Stomach (tissue), 4 donors: ENCODE measurements at regions not wholly inside any gene's neighbourhood (a gene's known extent, or its start where the extent isn't known, plus 50 kb on each side); places are given as distances from the start of the nearest gene placed in this dataset.

Source experiments
- CTCF ChIP-seq, 7 experiments: fragments of 450-650 bp in 4 of 7; fragments of 200-600 bp in 3 of 7; sonication (generic) in 3 of 7; IDR thresholded peaks; one replicate each; pipeline ENCODE4 v1.5.1; 2016 to 2019; ENCODE audit warnings: antibody characterized with exemption in 7 of 7, control low read depth in 2 of 7, mild to moderate bottlenecking in 1 of 7
- EP300 ChIP-seq: sonication (generic); formaldehyde crosslinking; IDR thresholded peaks from one replicate; pipeline ENCODE4 v1.6.1; 2017; ENCODE audit warnings: antibody characterized with exemption
- POLR2A ChIP-seq, 4 donors: fragments of 450-650 bp; IDR thresholded peaks; one replicate each; pipeline ENCODE4 v1.6.1; 2016; ENCODE audit warnings: antibody characterized with exemption in 4 of 4, control low read depth in 2 of 4, mild to moderate bottlenecking in 1 of 4, moderate library complexity in 1 of 4
- POLR2AphosphoS5 ChIP-seq, 3 donors: sonication (generic); formaldehyde crosslinking; IDR thresholded peaks; one replicate each; pipeline ENCODE4 v1.6.1; 2016; ENCODE audit warnings: antibody characterized with exemption in 3 of 3

DNA sequence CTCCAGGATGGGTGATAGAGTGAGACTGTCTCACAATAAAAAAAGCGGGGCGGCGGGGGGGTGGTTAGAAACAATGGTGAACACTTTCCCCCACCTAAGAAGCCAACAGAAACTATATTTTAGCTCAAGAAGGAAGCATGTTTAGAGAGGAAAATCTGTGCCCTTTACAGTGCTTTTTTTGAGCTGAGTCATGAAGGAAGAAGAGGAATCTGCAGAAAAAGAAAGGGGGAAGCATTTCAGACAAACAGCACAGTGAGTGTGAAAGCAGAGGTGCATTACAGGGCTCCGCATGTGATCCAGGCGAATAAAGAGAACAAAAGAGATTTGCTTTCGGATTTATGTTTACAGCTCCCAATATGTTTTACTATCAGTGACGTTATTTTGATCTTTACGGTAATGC is 1504.6 kb upstream of the WWC1 start:
- TF ChIP-seq POLR2AphosphoS5 (IDR thresholded peaks at IDR 0.05) (no peak), POLR2A (IDR thresholded peaks at IDR 0.05) (no peak), CTCF (IDR thresholded peaks at IDR 0.05) (no peak), EP300 (no peak)
